Ectodermal cell (in vitro differentiated cells): ENCODE measurements at regions not wholly inside any gene's neighbourhood (a gene's known extent, or its start where the extent isn't known, plus 50 kb on each side); places are given as distances from the start of the nearest gene placed in this dataset.

Experiments used
- H3K27ac ChIP-seq: 2 replicates; pipeline ENCODE4 v1.7.0; 2013; ENCODE audit warnings: mild to moderate bottlenecking, low read depth, low read length; ENCODE audit not compliant: insufficient read depth, poor library complexity, severe bottlenecking
- H3K27me3 ChIP-seq: 2 replicates; pipeline ENCODE4 v1.7.0; 2013; ENCODE audit warnings: mild to moderate bottlenecking, low read length; ENCODE audit not compliant: insufficient read depth, control insufficient read depth, poor library complexity, severe bottlenecking
- H3K36me3 ChIP-seq: one replicate; pipeline ENCODE4 v1.7.0; 2013; ENCODE audit warnings: low read length; ENCODE audit not compliant: control insufficient read depth, insufficient read depth
- H3K4me1 ChIP-seq: one replicate; pipeline ENCODE4 v1.7.0; 2013; ENCODE audit warnings: low read length; ENCODE audit not compliant: control insufficient read depth, insufficient read depth
- H3K4me3 ChIP-seq: 2 replicates; pipeline ENCODE4 v1.7.0; 2013; ENCODE audit warnings: low read depth, low read length, control low read depth; ENCODE audit not compliant: insufficient read depth
- H3K9me3 ChIP-seq: 2 replicates; pipeline ENCODE4 v1.7.0; 2013; ENCODE audit warnings: mild to moderate bottlenecking, low read length, moderate library complexity; ENCODE audit not compliant: control insufficient read depth
- WGBS, 2 experiments: methylation state at CpG; one replicate each; pipeline ENCODE4 v1.1.7; 2013; ENCODE audit warnings: missing lambda C conversion rate in 2 of 2; 5-methylcytosine and 5-hydroxymethylcytosine counted together

- H3K4me3 ChIP-seq = no peak overlapping the region
- WGBS, 2 experiments = 83 to 100% methylated on average over 1 of the region's 1 CpG
Observed at GRCh38 chr2:150989969-150990368, 271.7 kb downstream of the RBM43 start.

GRCh38 chr2:150985741-150986140 lies 275.9 kb downstream of the RBM43 start:
- no peaks in the 10 kb centered on the region for H3K4me1 ChIP-seq
- no peaks in the 10 kb centered on the region for H3K27me3 ChIP-seq
- no peaks in the 10 kb centered on the region for H3K9me3 ChIP-seq
- H3K27ac ChIP-seq = no peak overlapping the region
- H3K4me3 ChIP-seq = no peak overlapping the region
- H3K36me3 ChIP-seq = no peaks in the 10 kb centered on the region

More at GRCh38 chr2:150989969-150990368, 271.7 kb downstream of the RBM43 start:
- no peaks in the 10 kb centered on the region for H3K4me1 ChIP-seq
- H3K36me3 ChIP-seq = no peaks in the 10 kb centered on the region
- H3K27ac ChIP-seq = no peak overlapping the region
- no peaks in the 10 kb centered on the region for H3K9me3 ChIP-seq
- no peaks in the 10 kb centered on the region for H3K27me3 ChIP-seq

GRCh38 chr2:150983314-150983897 lies 278.3 kb downstream of the RBM43 start:
- H3K36me3 ChIP-seq = no peaks in the 10 kb centered on the region
- no peaks in the 10 kb centered on the region for H3K27me3 ChIP-seq
- no peak overlapping the region for H3K4me3 ChIP-seq
- no peak overlapping the region for H3K27ac ChIP-seq
- H3K9me3 ChIP-seq = no peaks in the 10 kb centered on the region
- WGBS, 2 experiments = 88 to 92% methylated on average over 1 of the region's 1 CpG
- no peaks in the 10 kb centered on the region for H3K4me1 ChIP-seq

GRCh38 chr2:150981826-150982225 lies 279.8 kb downstream of the RBM43 start:
- H3K4me3 ChIP-seq = no peak overlapping the region
- H3K36me3 ChIP-seq = no peaks in the 10 kb centered on the region
- H3K4me1 ChIP-seq = no peaks in the 10 kb centered on the region
- H3K27ac ChIP-seq = no peak overlapping the region
- H3K9me3 ChIP-seq = no peaks in the 10 kb centered on the region
- no peaks in the 10 kb centered on the region for H3K27me3 ChIP-seq
- 97 to 98% methylated on average over 2 of the region's 2 CpGs for WGBS, 2 experiments

GRCh38 chr2:150978053-150978452 lies 283.6 kb downstream of the RBM43 start:
- H3K27me3 ChIP-seq = no peaks in the 10 kb centered on the region
- no peaks in the 10 kb centered on the region for H3K36me3 ChIP-seq
- H3K4me3 ChIP-seq = no peak overlapping the region
- H3K4me1 ChIP-seq = no peaks in the 10 kb centered on the region
- WGBS, 2 experiments = 60 to 65% methylated on average over 3 of the region's 3 CpGs
- peak overlapping the region; percentile 21 for H3K27ac ChIP-seq
- H3K9me3 ChIP-seq = no peaks in the 10 kb centered on the region

GRCh38 chr2:150977296-150977695 lies 284.4 kb downstream of the RBM43 start:
- Histone ChIP-seq H3K27me3 (no peaks in the 10 kb centered on the region), H3K4me3 (no peak overlapping the region), H3K4me1 (no peaks in the 10 kb centered on the region), H3K27ac (no peak overlapping the region), H3K9me3 (no peaks in the 10 kb centered on the region), H3K36me3 (no peaks in the 10 kb centered on the region)
- WGBS, 2 experiments = 92 to 96% methylated on average over 4 of the region's 4 CpGs

- H3K27ac ChIP-seq = no peak overlapping the region
- no peaks in the 10 kb centered on the region for H3K9me3 ChIP-seq
- no peaks in the 10 kb centered on the region for H3K36me3 ChIP-seq
- no peak overlapping the region for H3K4me3 ChIP-seq
- H3K4me1 ChIP-seq = no peaks in the 10 kb centered on the region
- no peaks in the 10 kb centered on the region for H3K27me3 ChIP-seq
Observed at GRCh38 chr2:150976604-150977003, 285.1 kb downstream of the RBM43 start.

- Histone ChIP-seq H3K27ac (no peak overlapping the region), H3K27me3 (no peaks in the 10 kb centered on the region), H3K9me3 (no peaks in the 10 kb centered on the region), H3K36me3 (no peaks in the 10 kb centered on the region), H3K4me3 (no peak overlapping the region), H3K4me1 (no peaks in the 10 kb centered on the region)
Observed at GRCh38 chr2:150974864-150975263, 286.8 kb downstream of the RBM43 start.

GRCh38 chr2:150974234-150974633 lies 287.4 kb downstream of the RBM43 start:
- WGBS, 2 experiments = 93 to 97% methylated on average over 1 of the region's 1 CpG
- Histone ChIP-seq H3K27me3 (no peaks in the 10 kb centered on the region), H3K4me3 (no peak overlapping the region), H3K4me1 (no peaks in the 10 kb centered on the region), H3K9me3 (no peaks in the 10 kb centered on the region), H3K36me3 (no peaks in the 10 kb centered on the region), H3K27ac (no peak overlapping the region)

GRCh38 chr2:150971910-150972309 lies 289.8 kb downstream of the RBM43 start:
- no peaks in the 10 kb centered on the region for H3K4me1 ChIP-seq
- no peaks in the 10 kb centered on the region for H3K36me3 ChIP-seq
- no peaks in the 10 kb centered on the region for H3K9me3 ChIP-seq
- no peak overlapping the region for H3K4me3 ChIP-seq
- no peak overlapping the region for H3K27ac ChIP-seq
- no peaks in the 10 kb centered on the region for H3K27me3 ChIP-seq
- WGBS, 2 experiments = 86 to 93% methylated on average over 2 to 3 of the region's 3 CpGs

- Histone ChIP-seq H3K36me3 (no peaks in the 10 kb centered on the region), H3K4me1 (no peaks in the 10 kb centered on the region), H3K27me3 (no peaks in the 10 kb centered on the region), H3K9me3 (no peaks in the 10 kb centered on the region), H3K27ac (no peak overlapping the region), H3K4me3 (no peak overlapping the region)
- 85 to 86% methylated on average over 5 of the region's 5 CpGs for WGBS, 2 experiments
Observed at GRCh38 chr2:150963336-150963735, 298.3 kb downstream of the RBM43 start.
